Epithelial cell of proximal tubule (primary cell): ENCODE measurements at regions not wholly inside any gene's neighbourhood (a gene's known extent, or its start where the extent isn't known, plus 50 kb on each side); places are given as distances from the start of the nearest gene placed in this dataset.

Experiments used
- DNase-seq: peaks from one replicate; pipeline ENCODE4 v3.0.0-alpha.2; 2011; ENCODE audit warnings: low read depth
- H3K4me3 ChIP-seq: 2 replicates; pipeline ENCODE4 v1.5.1; 2011; ENCODE audit warnings: low read depth, mild to moderate bottlenecking, low read length
- TF ChIP-seq, protein P1 (sequence below): conservative IDR thresholded peaks from 2 replicates; pipeline ENCODE4 v1.5.1; 2012; ENCODE audit warnings: low read depth, mild to moderate bottlenecking, low read length

DNA sequence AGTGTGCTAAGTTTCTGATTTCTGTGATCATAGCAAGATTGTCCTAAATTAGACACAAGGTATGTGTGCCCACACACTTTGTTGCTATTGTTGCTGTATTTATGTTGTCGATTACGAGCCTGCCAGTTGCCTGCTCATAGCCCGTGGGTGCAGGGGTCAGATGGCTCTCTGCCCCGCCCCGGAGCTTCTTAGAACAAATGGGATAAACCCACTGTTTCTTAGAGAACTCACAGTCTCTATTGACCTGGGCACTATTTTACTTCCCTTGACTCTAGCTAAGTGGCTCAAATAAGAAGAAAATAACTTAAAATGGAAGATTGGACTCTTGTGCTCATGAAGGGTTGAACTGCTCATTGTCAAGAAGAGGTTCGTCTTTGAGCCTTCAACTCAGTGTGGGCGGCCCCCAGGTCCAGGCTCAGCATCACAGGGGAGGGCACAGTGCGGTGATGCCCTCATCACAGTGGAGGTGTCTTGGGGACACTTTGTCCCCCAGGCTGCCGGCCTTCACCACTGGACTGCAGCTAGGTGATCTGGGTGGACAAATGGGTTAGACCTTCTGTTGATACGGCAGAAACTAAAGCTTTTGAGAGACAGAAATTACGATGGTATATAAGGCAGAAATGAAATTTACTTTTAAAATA, 155.5 kb downstream of the TENT4A start:
- DNase-seq, result no peak
- no peak overlapping the region for H3K4me3 ChIP-seq
- TF ChIP-seq, protein P1, sequence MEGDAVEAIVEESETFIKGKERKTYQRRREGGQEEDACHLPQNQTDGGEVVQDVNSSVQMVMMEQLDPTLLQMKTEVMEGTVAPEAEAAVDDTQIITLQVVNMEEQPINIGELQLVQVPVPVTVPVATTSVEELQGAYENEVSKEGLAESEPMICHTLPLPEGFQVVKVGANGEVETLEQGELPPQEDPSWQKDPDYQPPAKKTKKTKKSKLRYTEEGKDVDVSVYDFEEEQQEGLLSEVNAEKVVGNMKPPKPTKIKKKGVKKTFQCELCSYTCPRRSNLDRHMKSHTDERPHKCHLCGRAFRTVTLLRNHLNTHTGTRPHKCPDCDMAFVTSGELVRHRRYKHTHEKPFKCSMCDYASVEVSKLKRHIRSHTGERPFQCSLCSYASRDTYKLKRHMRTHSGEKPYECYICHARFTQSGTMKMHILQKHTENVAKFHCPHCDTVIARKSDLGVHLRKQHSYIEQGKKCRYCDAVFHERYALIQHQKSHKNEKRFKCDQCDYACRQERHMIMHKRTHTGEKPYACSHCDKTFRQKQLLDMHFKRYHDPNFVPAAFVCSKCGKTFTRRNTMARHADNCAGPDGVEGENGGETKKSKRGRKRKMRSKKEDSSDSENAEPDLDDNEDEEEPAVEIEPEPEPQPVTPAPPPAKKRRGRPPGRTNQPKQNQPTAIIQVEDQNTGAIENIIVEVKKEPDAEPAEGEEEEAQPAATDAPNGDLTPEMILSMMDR, result no peak

- no peak for DNase-seq
- TF ChIP-seq, protein P1, result no peak
- no peak overlapping the region for H3K4me3 ChIP-seq
These were observed 156.4 kb downstream of the TENT4A start for GRCh38 chr5:6869677-6870076.

- no peak overlapping the region for H3K4me3 ChIP-seq
- TF ChIP-seq, protein P1, result no peak
- no peak for DNase-seq
These were observed 159.4 kb downstream of the TENT4A start for GRCh38 chr5:6872441-6873160.

DNA sequence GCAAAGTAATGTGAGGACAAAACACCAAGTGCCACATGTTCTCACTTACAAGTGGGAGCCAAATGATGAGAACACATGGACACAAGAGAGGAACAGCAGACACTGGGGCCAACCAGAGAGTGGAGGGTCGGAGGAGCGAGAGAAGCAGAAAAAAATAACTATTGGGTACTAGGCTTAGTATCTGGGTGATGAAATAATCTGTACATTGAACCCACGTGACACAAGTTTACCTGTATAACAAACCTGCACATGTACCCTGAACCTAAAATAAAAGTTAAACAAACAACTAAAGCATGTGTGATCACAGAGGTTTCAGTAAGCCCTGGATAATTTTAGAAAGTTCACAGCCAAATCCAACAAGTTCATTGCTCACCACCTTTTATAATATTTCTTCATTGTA, 160.1 kb downstream of the TENT4A start:
- H3K4me3 ChIP-seq, result no peak overlapping the region
- TF ChIP-seq, protein P1, result no peak
- no peak for DNase-seq

- DNase-seq, result no peak
- H3K4me3 ChIP-seq, result no peak overlapping the region
- TF ChIP-seq, protein P1, result no peak
These were observed 162.1 kb downstream of the TENT4A start for GRCh38 chr5:6875376-6875775.

DNA sequence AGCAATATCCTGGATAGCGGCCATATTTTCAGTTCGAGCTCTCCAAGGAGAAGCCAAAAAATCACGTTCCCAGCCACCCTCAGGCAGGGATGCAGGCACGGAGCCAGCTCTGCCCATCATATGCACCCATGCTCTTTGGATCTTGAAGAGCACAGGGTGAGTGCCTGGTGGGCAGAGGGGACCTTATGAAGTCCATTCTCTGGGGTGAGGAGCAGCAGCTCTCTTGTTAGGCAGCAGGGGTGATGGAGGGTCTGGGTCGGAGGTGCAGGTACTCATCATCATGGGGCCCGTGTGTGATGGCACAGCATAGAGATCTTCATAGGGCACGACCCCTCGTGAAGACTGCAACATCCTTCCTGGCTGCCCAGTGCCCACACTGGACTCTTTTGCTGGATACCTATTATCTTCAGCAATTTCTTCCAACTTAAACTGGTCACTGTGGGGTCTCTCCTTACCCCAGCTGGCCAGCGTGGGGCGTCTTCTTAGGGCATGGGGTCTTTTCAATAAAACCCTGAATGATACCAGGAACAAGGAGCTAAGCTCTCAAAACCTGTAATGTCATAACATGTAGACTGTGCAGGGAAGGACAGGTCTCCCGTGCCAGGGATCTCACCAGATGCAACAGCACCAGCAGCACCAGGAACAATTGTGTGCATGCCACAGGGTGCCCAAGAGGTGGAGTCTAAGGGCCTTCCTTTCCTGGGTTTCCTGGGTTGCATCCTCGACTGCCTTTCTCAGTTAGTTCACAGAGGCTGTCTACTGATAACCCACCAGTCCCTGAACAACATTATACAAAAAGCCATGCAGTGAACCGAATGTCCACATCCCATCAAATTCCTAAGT, 165.0 kb downstream of the TENT4A start:
- no peak for DNase-seq
- H3K4me3 ChIP-seq, result no peak overlapping the region
- TF ChIP-seq, protein P1, result no peak
